ENCODE measurements at regions not wholly inside any gene's neighbourhood (a gene's known extent, or its start where the extent isn't known, plus 50 kb on each side); places are given as distances from the start of the nearest gene placed in this dataset.

GRCh38 chr9:21653091-21653490 lies 149.3 kb upstream of the MTAP start:
- no peak overlapping the region for H3K4me3 ChIP-seq (ENCODE audit: severe bottlenecking)
- H3K36me3 ChIP-seq (ENCODE audit: low read depth), result no peaks in the 10 kb centered on the region
- no peak for DNase-seq (ENCODE audit: low spot score)
- TF ChIP-seq CTCF (IDR thresholded peaks at IDR 0.05; ENCODE audit: poor library complexity, severe bottlenecking), result no peak
- no peak for ATAC-seq (ENCODE audit: low read depth)
- no peak overlapping the region for H3K27ac ChIP-seq (ENCODE audit: poor library complexity, severe bottlenecking)
- no peaks in the 10 kb centered on the region for H3K4me1 ChIP-seq (ENCODE audit: insufficient read depth, poor library complexity, severe bottlenecking)
- no peaks in the 10 kb centered on the region for H3K27me3 ChIP-seq (ENCODE audit: insufficient read depth, poor library complexity, severe bottlenecking)
- H3K9me3 ChIP-seq (ENCODE audit: severe bottlenecking), result no peaks in the 10 kb centered on the region

DNA sequence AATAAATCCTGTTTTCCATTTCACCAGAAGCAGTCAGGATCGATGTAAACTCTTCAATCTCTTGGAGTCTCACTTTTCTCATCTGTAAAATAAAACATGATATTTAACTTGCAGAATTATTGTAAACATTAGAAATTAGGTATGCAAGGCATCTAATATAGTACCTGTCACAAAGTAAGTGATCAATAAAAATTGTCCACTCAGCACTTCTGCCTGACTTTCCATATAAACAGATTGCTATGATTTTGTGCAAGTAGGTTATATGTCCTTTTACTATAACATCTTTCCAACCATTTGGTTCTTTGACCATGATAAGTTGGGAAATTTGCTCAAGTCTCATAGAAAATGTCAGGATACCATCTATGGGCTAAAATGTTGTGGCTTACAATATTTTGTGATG lies 148.8 kb upstream of the MTAP start:
- DNase-seq (ENCODE audit: low spot score), result no peak

GRCh38 chr9:21656776-21657674 lies 145.4 kb upstream of the MTAP start:
- no peak for ATAC-seq (ENCODE audit: low read depth)
- Histone ChIP-seq H3K4me3 (ENCODE audit: severe bottlenecking) (no peak overlapping the region), H3K9me3 (ENCODE audit: severe bottlenecking) (no peaks in the 10 kb centered on the region), H3K36me3 (ENCODE audit: low read depth) (no peaks in the 10 kb centered on the region), H3K27me3 (ENCODE audit: insufficient read depth, poor library complexity, severe bottlenecking) (no peaks in the 10 kb centered on the region), H3K4me1 (ENCODE audit: insufficient read depth, poor library complexity, severe bottlenecking) (no peaks in the 10 kb centered on the region), H3K27ac (ENCODE audit: poor library complexity, severe bottlenecking) (no peak overlapping the region)
- no peak for DNase-seq (ENCODE audit: low spot score)
- no peak for TF ChIP-seq CTCF (IDR thresholded peaks at IDR 0.05; ENCODE audit: poor library complexity, severe bottlenecking)

More for the DNA sequence above, 148.8 kb upstream of the MTAP start:
- Histone ChIP-seq H3K4me1 (ENCODE audit: insufficient read depth, poor library complexity, severe bottlenecking) (no peaks in the 10 kb centered on the region), H3K36me3 (ENCODE audit: low read depth) (no peaks in the 10 kb centered on the region), H3K27me3 (ENCODE audit: insufficient read depth, poor library complexity, severe bottlenecking) (no peaks in the 10 kb centered on the region), H3K27ac (ENCODE audit: poor library complexity, severe bottlenecking) (no peak overlapping the region), H3K4me3 (ENCODE audit: severe bottlenecking) (no peak overlapping the region), H3K9me3 (ENCODE audit: severe bottlenecking) (no peaks in the 10 kb centered on the region)
- ATAC-seq (ENCODE audit: low read depth), result no peak
- no peak for TF ChIP-seq CTCF (IDR thresholded peaks at IDR 0.05; ENCODE audit: poor library complexity, severe bottlenecking)

- Histone ChIP-seq H3K9me3 (ENCODE audit: severe bottlenecking) (no peaks in the 10 kb centered on the region), H3K36me3 (ENCODE audit: low read depth) (no peaks in the 10 kb centered on the region), H3K4me3 (ENCODE audit: severe bottlenecking) (no peak overlapping the region), H3K4me1 (ENCODE audit: insufficient read depth, poor library complexity, severe bottlenecking) (no peaks in the 10 kb centered on the region), H3K27me3 (ENCODE audit: insufficient read depth, poor library complexity, severe bottlenecking) (no peaks in the 10 kb centered on the region), H3K27ac (ENCODE audit: poor library complexity, severe bottlenecking) (no peak overlapping the region)
- ATAC-seq (ENCODE audit: low read depth) (no peak), DNase-seq (ENCODE audit: low spot score) (no peak)
- TF ChIP-seq CTCF (IDR thresholded peaks at IDR 0.05; ENCODE audit: poor library complexity, severe bottlenecking), result no peak
Observed at GRCh38 chr9:21657966-21658667, 144.3 kb upstream of the MTAP start.
